ENCODE measurements at regions not wholly inside any gene's neighbourhood (a gene's known extent, or its start where the extent isn't known, plus 50 kb on each side); places are given as distances from the start of the nearest gene placed in this dataset.

DNA sequence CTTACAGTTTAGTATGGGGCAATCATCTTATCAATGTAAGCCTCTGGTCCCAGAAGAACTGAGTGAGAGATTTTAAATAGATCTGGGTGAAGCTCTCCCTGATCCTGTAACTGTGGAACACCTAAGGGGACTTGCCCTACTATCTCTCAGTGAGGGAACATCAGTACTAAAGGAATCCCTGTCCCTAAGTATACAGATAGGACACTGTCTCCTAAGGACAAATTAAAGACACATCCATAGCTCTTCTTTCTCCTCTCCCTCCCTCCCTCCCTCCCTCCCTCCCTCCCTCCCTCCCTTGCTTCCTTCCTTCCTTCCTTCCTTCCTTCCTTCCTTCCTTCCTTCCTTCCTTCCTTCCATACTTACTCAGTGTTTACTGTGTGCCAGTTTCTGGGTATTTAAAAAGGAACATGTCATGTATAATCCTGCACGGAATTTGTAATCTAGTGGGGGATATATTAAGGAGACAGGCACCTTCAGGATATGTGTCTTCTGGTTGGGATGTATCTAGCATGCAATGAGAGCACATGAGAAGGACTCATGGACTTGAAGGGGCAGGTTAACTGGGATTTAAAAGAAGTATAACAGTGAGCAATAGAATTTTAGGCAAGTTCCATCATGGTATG lies 222.2 kb upstream of the ATP5MC3 start:
- TF ChIP-seq ZFP30 (CRISPR knock-in tag; IDR thresholded peaks at IDR 0.05) (no peak), RARB (CRISPR knock-in tag; IDR thresholded peaks at IDR 0.05) (no peak), ZNF8 (CRISPR knock-in tag; IDR thresholded peaks at IDR 0.05) (no peak), SNAI2 (CRISPR knock-in tag; IDR thresholded peaks at IDR 0.05) (no peak), ZNF565 (CRISPR knock-in tag; conservative IDR thresholded peaks at IDR 0.05; ENCODE audit: low read depth) (no peak), ZNF70 (CRISPR knock-in tag; IDR thresholded peaks at IDR 0.05) (no peak), ZFP3 (CRISPR knock-in tag; IDR thresholded peaks at IDR 0.05) (no peak), ISL1 (CRISPR knock-in tag; IDR thresholded peaks at IDR 0.05) (no peak)
- TF ChIP-seq, protein P1, sequence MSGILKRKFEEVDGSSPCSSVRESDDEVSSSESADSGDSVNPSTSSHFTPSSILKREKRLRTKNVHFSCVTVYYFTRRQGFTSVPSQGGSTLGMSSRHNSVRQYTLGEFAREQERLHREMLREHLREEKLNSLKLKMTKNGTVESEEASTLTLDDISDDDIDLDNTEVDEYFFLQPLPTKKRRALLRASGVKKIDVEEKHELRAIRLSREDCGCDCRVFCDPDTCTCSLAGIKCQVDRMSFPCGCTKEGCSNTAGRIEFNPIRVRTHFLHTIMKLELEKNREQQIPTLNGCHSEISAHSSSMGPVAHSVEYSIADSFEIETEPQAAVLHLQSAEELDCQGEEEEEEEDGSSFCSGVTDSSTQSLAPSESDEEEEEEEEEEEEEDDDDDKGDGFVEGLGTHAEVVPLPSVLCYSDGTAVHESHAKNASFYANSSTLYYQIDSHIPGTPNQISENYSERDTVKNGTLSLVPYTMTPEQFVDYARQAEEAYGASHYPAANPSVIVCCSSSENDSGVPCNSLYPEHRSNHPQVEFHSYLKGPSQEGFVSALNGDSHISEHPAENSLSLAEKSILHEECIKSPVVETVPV (CRISPR knock-in tag; IDR thresholded peaks at IDR 0.05), result no peak
- TF ChIP-seq, protein P2, sequence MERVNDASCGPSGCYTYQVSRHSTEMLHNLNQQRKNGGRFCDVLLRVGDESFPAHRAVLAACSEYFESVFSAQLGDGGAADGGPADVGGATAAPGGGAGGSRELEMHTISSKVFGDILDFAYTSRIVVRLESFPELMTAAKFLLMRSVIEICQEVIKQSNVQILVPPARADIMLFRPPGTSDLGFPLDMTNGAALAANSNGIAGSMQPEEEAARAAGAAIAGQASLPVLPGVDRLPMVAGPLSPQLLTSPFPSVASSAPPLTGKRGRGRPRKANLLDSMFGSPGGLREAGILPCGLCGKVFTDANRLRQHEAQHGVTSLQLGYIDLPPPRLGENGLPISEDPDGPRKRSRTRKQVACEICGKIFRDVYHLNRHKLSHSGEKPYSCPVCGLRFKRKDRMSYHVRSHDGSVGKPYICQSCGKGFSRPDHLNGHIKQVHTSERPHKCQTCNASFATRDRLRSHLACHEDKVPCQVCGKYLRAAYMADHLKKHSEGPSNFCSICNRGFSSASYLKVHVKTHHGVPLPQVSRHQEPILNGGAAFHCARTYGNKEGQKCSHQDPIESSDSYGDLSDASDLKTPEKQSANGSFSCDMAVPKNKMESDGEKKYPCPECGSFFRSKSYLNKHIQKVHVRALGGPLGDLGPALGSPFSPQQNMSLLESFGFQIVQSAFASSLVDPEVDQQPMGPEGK (CRISPR knock-in tag; IDR thresholded peaks at IDR 0.05; ENCODE audit: borderline replicate concordance), result no peak
- TF ChIP-seq, protein P3, sequence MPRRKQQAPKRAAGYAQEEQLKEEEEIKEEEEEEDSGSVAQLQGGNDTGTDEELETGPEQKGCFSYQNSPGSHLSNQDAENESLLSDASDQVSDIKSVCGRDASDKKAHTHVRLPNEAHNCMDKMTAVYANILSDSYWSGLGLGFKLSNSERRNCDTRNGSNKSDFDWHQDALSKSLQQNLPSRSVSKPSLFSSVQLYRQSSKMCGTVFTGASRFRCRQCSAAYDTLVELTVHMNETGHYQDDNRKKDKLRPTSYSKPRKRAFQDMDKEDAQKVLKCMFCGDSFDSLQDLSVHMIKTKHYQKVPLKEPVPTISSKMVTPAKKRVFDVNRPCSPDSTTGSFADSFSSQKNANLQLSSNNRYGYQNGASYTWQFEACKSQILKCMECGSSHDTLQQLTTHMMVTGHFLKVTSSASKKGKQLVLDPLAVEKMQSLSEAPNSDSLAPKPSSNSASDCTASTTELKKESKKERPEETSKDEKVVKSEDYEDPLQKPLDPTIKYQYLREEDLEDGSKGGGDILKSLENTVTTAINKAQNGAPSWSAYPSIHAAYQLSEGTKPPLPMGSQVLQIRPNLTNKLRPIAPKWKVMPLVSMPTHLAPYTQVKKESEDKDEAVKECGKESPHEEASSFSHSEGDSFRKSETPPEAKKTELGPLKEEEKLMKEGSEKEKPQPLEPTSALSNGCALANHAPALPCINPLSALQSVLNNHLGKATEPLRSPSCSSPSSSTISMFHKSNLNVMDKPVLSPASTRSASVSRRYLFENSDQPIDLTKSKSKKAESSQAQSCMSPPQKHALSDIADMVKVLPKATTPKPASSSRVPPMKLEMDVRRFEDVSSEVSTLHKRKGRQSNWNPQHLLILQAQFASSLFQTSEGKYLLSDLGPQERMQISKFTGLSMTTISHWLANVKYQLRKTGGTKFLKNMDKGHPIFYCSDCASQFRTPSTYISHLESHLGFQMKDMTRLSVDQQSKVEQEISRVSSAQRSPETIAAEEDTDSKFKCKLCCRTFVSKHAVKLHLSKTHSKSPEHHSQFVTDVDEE (CRISPR knock-in tag; IDR thresholded peaks at IDR 0.05), result no peak
